Left lung (tissue), 4 donors: ENCODE measurements at regions not wholly inside any gene's neighbourhood (a gene's known extent, or its start where the extent isn't known, plus 50 kb on each side); places are given as distances from the start of the nearest gene placed in this dataset.
"Not testable (repeated sequence)": the region's sequence is repeated elsewhere in the genome, so short reads cannot be mapped to it uniquely, and the experiment has no call there.

Source experiments
- ATAC-seq: fragments of 200-7000 bp; cut with Tn5 transposase; one replicate; pipeline ENCODE4 v1.9.1; 2020; ENCODE audit warnings: moderate library complexity
- DNase-seq, 4 donors: peaks; one replicate each; pipeline ENCODE4 v3.0.0-alpha.2; 2013 to 2020
- H3K27ac ChIP-seq, 2 donors: fragments of 200-600 bp; sonication (generic) in 1 of 2; one replicate each; pipeline versions ENCODE4 v1.5.0 to v1.8.0; 2020 to 2021
- H3K27me3 ChIP-seq, 2 donors: fragments of 200-600 bp; sonication (generic) in 1 of 2; one replicate each; pipeline versions ENCODE4 v1.5.0 to v1.8.0; 2020 to 2021
- H3K36me3 ChIP-seq, 2 donors: fragments of 200-600 bp; sonication (generic) in 1 of 2; one replicate each; pipeline versions ENCODE4 v1.5.0 to v1.8.0; 2020 to 2021
- H3K4me1 ChIP-seq, 2 donors: fragments of 200-600 bp; one replicate each; pipeline ENCODE4 v1.8.0; 2021
- H3K4me3 ChIP-seq, 2 donors: fragments of 200-600 bp; sonication (generic) in 1 of 2; one replicate each; pipeline versions ENCODE4 v1.5.0 to v1.8.0; 2020 to 2021; ENCODE audit warnings: mild to moderate bottlenecking in 1 of 2
- H3K9me3 ChIP-seq, 2 donors: fragments of 200-600 bp; sonication (generic) in 1 of 2; one replicate each; pipeline versions ENCODE4 v1.5.0 to v1.8.0; 2020 to 2021
- intact Hi-C, 2 donors: fragments of 100-400 bp; cut with DNase I; formaldehyde crosslinking; loops; one replicate each; pipeline versions ENCODE4 v1.11.2 to v1.14.2; 2022
- TF ChIP-seq, protein P1 (sequence below), 2 donors: fragments of 200-600 bp; sonication (generic) in 1 of 2; IDR thresholded peaks; one replicate each; pipeline versions ENCODE4 v1.5.0 to v1.8.0; 2021; ENCODE audit warnings: antibody characterized with exemption in 2 of 2
- donor health status: DM: no; HTN: yes; CAD: no.
- donor health status: DM: no; HTN: no; CAD: no.

DNA sequence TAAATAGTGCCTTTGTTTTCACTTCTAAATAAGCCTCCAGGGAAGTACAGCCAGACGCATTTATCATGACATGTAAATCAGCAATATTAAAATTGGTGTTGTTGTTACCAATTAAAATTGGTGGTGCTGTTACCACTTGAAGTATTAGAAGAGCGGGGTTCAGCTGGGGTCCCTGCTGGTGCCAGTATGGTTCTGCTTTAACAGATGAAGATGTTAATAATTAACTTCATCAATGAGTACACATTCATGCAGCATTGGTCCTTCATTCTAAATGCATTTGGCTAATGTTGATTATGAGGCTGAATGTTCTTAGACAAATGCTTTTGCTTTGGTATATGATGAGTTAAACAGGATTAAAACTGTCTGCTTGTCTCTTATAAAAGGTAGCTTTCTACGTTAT lies 67.6 kb upstream of the TMC1 start:
- DNase-seq: no peak
- Histone ChIP-seq H3K27me3 (no peaks in the 10 kb centered on the region), H3K36me3 (no peaks in the 10 kb centered on the region), H3K9me3 (no peaks in the 10 kb centered on the region), H3K27ac (no peak overlapping the region), H3K4me3 (no peak overlapping the region), H3K4me1 (no peaks in the 10 kb centered on the region)
- ATAC-seq: no peak
- intact Hi-C loops: no loop called here
- TF ChIP-seq, protein P1, sequence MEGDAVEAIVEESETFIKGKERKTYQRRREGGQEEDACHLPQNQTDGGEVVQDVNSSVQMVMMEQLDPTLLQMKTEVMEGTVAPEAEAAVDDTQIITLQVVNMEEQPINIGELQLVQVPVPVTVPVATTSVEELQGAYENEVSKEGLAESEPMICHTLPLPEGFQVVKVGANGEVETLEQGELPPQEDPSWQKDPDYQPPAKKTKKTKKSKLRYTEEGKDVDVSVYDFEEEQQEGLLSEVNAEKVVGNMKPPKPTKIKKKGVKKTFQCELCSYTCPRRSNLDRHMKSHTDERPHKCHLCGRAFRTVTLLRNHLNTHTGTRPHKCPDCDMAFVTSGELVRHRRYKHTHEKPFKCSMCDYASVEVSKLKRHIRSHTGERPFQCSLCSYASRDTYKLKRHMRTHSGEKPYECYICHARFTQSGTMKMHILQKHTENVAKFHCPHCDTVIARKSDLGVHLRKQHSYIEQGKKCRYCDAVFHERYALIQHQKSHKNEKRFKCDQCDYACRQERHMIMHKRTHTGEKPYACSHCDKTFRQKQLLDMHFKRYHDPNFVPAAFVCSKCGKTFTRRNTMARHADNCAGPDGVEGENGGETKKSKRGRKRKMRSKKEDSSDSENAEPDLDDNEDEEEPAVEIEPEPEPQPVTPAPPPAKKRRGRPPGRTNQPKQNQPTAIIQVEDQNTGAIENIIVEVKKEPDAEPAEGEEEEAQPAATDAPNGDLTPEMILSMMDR (IDR thresholded peaks at IDR 0.05): no peak

DNA sequence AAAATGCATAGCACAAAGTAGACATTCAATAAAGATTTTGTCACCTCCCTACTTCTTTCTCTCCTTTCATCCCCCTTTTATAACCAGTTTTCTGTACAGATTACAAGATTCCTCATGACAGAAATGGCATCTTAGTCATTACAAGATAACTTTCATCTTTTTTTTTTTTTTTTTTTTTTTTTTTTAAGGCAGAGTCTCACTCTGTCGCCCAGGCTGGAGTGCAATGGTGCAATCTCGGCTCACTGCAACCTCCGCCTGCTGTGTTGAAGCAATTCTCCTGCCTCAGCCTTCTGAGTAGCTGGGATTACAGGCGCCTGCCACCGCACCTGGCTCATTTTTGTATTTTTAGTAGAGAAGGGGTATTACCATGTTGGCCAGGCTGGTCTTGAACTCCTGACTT lies 75.2 kb upstream of the TMC1 start:
- H3K27me3 ChIP-seq, ATAC-seq, H3K27ac ChIP-seq, intact Hi-C loops, DNase-seq, H3K9me3 ChIP-seq, H3K4me3 ChIP-seq, H3K36me3 ChIP-seq: not testable (repeated sequence)
- H3K4me1 ChIP-seq: peaks cover 0 to 49% of the 10 kb centered on the region in 2 donors

DNA sequence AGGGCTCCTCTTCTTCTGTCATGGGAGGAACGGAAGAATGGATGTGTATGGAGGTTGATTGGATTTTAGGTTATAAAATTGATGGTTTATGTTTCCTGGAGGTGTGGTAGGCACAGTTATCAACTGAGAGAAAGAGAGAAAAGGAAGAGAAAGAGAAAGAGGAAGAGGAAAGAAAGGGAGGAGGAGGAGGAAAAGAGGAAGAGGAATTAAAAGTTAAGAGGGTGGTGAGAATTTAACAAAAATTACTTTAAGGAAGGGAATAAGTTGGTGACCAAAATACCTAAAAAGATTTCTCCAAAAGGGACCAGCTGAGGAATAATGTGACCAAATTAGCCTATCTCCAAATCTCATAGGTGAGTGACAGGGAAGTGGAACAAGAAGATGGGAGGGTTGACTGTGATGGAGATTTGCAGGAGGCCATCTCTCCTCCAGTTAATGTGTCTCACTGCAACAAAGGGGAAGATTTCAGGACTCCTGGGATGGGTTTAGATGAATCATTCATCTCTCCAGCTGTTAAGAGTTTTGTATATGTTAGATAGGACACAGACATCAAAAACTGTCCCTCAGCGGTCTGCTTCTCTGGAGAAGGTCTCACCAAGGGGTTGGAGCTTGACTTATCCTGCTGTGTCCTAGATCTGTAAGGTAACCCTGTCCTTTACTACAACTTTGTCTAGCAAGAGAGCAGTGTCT lies 76.0 kb upstream of the TMC1 start:
- no peak for DNase-seq
- intact Hi-C loops: no loop called here

DNA sequence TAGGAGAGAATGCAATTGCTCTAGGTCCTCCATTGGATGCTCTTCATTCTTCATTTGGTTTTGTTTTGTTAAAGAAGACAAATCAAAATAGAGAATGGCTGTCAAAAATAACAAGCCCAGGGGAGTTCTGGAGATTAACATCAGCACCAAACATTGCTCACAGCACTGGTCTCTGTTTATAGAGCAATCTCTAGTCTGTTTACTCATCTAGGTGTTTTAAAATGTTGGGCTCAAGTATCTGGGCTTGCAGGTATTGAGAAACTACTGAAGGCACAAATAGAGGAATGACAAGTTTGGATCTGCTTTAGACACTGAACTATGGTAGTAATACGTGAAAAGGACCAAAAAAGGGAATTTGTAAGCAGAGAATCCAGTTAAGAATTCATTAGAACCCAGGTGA lies 77.0 kb upstream of the TMC1 start:
- H3K4me3 ChIP-seq: no peak overlapping the region
- H3K27me3 ChIP-seq: no peaks in the 10 kb centered on the region
- H3K9me3 ChIP-seq: no peaks in the 10 kb centered on the region
- H3K4me1 ChIP-seq: peaks cover 0 to 49% of the 10 kb centered on the region in 2 donors
- intact Hi-C loops: no loop called here
- TF ChIP-seq, protein P1 (IDR thresholded peaks at IDR 0.05): no peak
- peak overlapping the region in 1 of 2 donors; percentile 63 for H3K27ac ChIP-seq
- DNase-seq: no peak
- peak; percentile 61 for ATAC-seq
- no peaks in the 10 kb centered on the region for H3K36me3 ChIP-seq

More for the DNA sequence above, 76.0 kb upstream of the TMC1 start:
- no peak for ATAC-seq
- no peaks in the 10 kb centered on the region for H3K36me3 ChIP-seq
- TF ChIP-seq, protein P1 (IDR thresholded peaks at IDR 0.05): no peak
- peak overlapping the region in 1 of 2 donors; percentile 63 for H3K27ac ChIP-seq
- H3K9me3 ChIP-seq: no peaks in the 10 kb centered on the region
- no peak overlapping the region for H3K4me3 ChIP-seq
- H3K4me1 ChIP-seq: peaks cover 0 to 49% of the 10 kb centered on the region in 2 donors
- H3K27me3 ChIP-seq: no peaks in the 10 kb centered on the region

DNA sequence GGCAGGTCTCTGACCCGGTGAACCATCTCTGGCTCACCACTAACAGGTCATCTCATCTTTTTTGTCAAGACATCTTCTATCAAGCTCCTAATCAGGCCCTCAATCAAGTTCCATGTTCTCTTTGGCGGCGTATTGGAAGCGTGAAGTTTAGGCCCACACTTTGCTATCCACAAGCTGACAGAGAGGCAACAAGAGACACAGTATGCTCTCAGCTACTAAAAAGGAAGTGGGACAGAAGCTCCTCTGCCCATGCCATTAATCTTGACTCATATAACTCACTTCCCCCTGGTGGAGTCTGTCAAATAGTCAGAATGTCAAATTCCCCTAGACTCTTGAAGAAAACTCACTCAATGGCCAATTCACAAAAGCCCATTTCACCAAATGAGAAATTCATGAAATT lies 77.6 kb upstream of the TMC1 start:
- no peaks in the 10 kb centered on the region for H3K9me3 ChIP-seq
- H3K36me3 ChIP-seq: no peaks in the 10 kb centered on the region
- ATAC-seq: peak; percentile 71
- H3K4me1 ChIP-seq: peaks cover 0 to 49% of the 10 kb centered on the region in 2 donors
- TF ChIP-seq, protein P1 (IDR thresholded peaks at IDR 0.05): no peak
- no peaks in the 10 kb centered on the region for H3K27me3 ChIP-seq
- H3K27ac ChIP-seq: peak overlapping the region; percentile 1 to 63
- no peak for DNase-seq
- intact Hi-C loops: no loop called here
- no peak overlapping the region for H3K4me3 ChIP-seq
